GM12873 (cell line): ENCODE measurements at regions not wholly inside any gene's neighbourhood (a gene's known extent, or its start where the extent isn't known, plus 50 kb on each side); places are given as distances from the start of the nearest gene placed in this dataset.

ENCODE experiments used
- TF ChIP-seq, protein P1 (sequence below): IDR thresholded peaks from 2 replicates; pipeline ENCODE4 v1.5.1; 2012; ENCODE audit warnings: low read depth, mild to moderate bottlenecking, moderate library complexity, low read length, control low read depth; ENCODE audit not compliant: insufficient read depth; ENCODE audit errors: missing control alignments

DNA sequence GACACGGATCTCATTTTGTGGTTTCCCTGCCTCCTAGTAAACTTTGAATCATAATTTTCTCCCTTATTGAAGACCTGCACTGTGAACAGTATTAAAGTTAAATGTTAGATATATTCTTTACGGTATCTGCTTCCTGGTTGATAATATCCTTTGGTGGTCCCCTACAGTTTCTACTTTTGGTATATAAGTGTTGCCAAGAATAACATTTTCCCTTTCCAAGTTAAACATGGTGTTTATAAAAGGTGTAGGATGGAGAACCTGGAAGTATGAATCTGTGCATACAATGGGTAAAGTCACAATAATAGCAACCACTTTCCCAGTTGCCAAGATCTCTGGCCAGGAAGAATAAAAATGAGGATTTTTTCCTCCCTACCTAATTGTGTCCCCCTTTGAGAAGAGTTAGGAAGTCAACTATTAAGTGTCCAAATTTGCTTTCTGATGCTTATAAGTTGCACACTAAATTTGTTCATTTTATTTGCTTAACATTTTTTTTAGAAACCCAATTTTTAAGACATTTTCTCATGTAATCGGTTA is 201.0 kb upstream of the STK17B start:
- TF ChIP-seq, protein P1, sequence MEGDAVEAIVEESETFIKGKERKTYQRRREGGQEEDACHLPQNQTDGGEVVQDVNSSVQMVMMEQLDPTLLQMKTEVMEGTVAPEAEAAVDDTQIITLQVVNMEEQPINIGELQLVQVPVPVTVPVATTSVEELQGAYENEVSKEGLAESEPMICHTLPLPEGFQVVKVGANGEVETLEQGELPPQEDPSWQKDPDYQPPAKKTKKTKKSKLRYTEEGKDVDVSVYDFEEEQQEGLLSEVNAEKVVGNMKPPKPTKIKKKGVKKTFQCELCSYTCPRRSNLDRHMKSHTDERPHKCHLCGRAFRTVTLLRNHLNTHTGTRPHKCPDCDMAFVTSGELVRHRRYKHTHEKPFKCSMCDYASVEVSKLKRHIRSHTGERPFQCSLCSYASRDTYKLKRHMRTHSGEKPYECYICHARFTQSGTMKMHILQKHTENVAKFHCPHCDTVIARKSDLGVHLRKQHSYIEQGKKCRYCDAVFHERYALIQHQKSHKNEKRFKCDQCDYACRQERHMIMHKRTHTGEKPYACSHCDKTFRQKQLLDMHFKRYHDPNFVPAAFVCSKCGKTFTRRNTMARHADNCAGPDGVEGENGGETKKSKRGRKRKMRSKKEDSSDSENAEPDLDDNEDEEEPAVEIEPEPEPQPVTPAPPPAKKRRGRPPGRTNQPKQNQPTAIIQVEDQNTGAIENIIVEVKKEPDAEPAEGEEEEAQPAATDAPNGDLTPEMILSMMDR, result no peak

DNA sequence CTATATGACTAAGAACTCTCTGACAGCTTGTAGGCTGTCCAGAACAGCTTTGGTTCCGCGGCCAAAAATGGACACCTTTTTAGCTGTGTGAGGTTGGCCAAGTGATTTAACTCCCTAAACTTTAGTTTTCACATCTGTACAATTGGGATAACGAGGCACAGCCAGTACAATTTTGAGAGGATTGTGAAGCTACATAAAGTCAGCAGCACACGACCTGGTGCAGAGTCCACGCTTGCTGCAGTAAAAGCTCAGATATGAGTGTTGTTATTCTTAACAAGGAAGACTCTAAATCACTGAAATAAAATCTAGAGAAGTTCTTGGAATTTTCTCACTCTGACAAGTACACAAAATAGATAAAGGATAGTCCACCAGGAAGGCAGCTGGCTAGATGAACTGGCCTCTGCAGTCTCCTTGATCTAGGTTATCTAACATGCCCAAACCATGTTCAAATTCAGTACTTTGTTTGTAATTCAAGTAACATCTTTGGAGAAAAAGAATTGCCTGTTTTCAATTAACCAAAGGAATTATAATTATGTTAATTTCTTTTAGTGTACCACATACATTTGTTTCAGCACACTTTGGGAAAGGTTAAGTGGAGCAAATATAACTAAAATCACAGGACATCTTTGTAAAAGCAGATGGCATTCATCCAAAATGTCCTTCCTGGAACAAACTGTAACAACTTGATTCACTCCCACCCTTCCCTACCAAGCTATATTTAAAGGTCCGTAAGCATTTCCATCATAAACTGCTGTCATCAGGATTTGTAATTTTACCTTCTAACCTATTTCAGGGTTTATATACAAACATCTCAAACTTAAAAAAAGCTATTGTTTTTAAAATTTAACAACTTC is 201.7 kb upstream of the STK17B start:
- TF ChIP-seq, protein P1, result no peak

DNA sequence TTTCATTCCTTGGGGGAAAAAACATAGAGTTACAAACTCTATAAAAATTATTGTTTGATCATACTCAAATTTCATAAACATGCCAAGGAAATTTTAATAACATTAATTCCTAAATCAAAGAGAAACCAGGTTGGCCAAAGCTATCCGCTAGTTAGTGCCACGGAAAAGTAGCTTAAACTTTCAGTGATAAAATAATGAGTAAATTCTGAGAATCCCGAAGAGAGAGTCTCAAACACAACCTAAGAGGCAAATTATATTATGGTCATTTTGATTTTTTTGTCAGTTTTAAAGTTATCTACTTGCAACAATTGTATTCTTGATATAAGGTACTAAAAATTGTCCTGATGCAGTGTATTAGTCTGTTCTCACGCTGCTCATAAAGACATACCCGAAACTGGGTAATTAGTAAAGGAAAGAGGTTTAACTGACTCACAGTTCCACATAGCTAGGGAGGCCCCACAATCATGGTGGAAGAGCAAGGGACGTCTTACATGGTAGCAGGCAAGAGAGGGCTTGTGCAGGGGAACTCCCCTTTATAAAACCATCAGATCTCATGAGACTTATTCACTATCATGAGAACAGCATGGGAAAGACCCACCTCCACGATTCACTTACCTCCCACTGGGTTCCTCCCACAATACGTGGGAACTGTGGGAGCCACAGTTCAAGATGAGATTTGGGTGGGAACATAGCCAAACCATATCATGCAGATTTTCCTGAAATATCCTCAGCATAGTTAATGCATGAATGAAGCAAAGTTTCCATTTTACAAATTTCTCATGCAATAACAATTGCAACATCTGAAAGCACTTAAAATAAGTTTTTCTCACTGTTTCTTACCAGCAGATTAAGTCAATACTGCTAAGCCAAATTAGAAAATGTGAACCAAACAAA is 205.9 kb upstream of the STK17B start:
- TF ChIP-seq, protein P1, result no peak

DNA sequence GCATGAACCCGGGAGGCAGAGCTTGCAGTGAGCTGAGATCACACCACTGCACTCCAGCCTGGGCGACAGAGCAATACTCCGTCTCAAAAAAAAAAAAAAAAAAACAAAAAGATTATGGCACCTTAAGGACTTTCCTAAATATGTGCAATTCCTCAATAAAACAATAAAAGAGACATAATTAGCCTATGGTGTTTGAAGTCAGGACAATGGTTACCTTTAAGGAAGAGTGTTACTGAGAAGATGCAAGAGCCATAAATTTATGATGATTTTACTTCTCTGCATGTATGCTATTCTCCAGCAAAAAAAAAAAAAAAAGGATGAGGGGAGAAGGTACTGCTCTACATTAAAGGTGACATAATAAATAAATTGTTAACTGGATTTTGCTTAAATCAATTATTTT is 208.2 kb upstream of the STK17B start:
- TF ChIP-seq, protein P1, result no peak

DNA sequence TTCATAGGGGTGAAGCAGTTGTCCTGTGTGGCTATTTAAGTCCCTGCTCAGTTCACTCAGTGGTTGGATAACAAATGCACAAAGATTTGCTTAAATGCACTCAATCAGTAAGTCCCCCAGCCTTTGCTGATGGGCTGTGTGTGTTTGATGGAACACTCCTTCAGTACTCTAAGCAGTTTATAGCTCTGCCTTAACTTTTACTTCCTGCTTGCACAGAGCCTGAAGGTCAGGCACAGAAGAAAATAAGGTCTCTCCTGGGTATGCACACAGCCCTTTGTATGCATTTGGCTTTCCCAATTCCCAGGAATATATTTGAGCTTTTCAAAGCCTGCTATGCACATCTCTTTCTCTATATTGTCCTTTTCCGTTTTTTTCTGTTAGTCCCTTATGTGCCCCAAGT is 208.7 kb upstream of the STK17B start:
- TF ChIP-seq, protein P1, result no peak

DNA sequence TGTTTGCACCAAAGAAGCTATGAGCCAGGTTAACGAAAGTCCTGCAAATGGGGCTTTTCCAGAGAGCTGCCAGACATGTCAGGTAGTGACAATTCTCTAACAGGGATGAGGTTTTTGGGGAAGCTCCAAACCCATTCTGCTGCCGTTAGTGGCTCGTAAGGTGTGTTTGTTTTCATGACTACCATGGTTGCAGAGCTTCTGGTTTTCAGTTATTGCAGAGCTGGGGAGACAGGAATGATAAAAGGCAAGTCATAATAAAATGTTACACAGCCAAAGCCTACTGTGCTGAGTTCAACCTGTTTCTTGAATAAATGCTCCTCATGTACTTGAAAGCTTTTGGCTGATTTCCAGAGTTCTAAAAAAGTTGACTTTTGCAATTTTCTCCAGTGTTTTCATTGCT is 209.2 kb upstream of the STK17B start:
- TF ChIP-seq, protein P1, result no peak

DNA sequence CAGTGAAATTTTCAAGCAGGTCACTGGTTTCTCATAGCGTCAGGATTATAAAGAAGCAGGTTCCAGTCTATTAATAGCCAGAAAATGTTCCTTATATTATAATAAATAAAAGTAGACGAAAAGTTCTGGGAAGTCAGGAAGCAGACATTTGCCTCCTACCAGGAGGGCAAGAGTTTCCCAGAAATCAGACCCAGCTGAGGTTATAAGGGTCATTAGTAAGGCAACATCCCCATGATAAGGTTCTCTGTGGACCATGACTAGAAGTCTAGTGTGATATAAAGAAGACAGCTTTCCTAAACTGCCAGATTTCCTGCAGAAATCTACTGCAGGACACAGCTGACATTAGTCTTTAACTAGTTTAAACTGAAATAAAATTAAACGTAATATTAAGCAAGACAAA is 210.1 kb upstream of the STK17B start:
- TF ChIP-seq, protein P1, result no peak
